ENCODE measurements at regions not wholly inside any gene's neighbourhood (a gene's known extent, or its start where the extent isn't known, plus 50 kb on each side); places are given as distances from the start of the nearest gene placed in this dataset.

GRCh38 chr4:110710070-110710469, 87.2 kb upstream of the PITX2 start:
- DNase-seq = no peak
- no peaks in the 10 kb centered on the region for H3K4me1 ChIP-seq
- no peaks in the 10 kb centered on the region for H3K9me3 ChIP-seq
- 42% methylated on average over 2 of the region's 2 CpGs for WGBS (ENCODE audit: insufficient coverage, low coverage, low lambda C conversion rate, missing lambda C conversion rate)
- no peak overlapping the region for H3K4me3 ChIP-seq
- TF ChIP-seq POLR2A (IDR thresholded peaks at IDR 0.05) = no peak
- TF ChIP-seq CTCF (IDR thresholded peaks at IDR 0.05) = no peak
- H3K36me3 ChIP-seq = no peaks in the 10 kb centered on the region
- ATAC-seq = no peak
- H3K27ac ChIP-seq = no peak overlapping the region
- no peaks in the 10 kb centered on the region for H3K27me3 ChIP-seq
- intact Hi-C loops (cut with DNase I) = no loop called here

DNA sequence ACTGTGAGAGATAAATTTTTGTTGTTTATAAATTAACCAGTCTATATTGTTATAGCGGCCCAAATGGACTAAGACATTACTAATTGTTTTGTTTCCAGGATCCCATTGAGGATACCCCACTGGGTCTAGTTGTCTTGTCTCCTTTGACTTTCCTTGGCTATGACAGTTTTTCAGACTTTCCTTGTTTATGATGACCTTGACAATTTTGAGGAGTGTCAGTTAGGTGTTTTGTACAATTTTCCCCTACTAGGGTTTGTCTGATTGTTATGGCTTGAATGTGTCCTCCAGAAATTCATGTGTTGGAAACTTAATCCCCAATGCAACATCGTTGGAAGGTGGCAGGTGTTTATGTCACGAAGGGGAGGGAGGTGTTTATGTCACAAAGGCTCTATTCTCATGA, 89.6 kb upstream of the PITX2 start:
- H3K4me3 ChIP-seq = no peak overlapping the region
- H3K4me1 ChIP-seq = no peaks in the 10 kb centered on the region
- no peaks in the 10 kb centered on the region for H3K36me3 ChIP-seq
- intact Hi-C loops (cut with DNase I) = no loop called here
- WGBS (ENCODE audit: insufficient coverage, low coverage, low lambda C conversion rate, missing lambda C conversion rate) = 50% methylated on average over 3 of the region's 3 CpGs
- DNase-seq (no peak), ATAC-seq (no peak)
- H3K9me3 ChIP-seq = no peaks in the 10 kb centered on the region
- H3K27ac ChIP-seq = no peak overlapping the region
- no peaks in the 10 kb centered on the region for H3K27me3 ChIP-seq
- TF ChIP-seq CTCF (IDR thresholded peaks at IDR 0.05) (no peak), POLR2A (IDR thresholded peaks at IDR 0.05) (no peak)

DNA sequence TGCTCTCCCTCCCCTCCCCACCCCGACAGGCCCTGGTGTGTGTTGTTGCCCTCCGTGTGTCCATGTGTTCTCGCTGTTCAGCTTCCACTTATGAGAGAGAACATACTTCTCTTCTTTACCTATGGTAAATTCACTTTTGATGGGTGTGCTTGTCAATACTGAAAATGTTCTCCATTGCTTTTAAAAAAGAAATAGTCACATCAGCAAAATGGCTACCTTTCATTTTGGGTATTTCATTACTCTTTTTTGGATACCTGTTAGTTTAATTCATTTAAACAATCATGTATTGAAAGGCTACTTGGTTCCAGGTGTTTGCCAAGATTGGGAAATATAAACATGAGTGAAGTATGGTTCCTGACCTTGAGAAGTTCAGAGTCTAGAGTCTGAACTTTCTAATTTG, 107.4 kb upstream of the PITX2 start:
- no peaks in the 10 kb centered on the region for H3K4me1 ChIP-seq
- no peak overlapping the region for H3K27ac ChIP-seq
- TF ChIP-seq CTCF (IDR thresholded peaks at IDR 0.05) (no peak), POLR2A (IDR thresholded peaks at IDR 0.05) (no peak)
- WGBS (ENCODE audit: insufficient coverage, low coverage, low lambda C conversion rate, missing lambda C conversion rate) = 21% methylated on average over 3 of the region's 3 CpGs
- no peaks in the 10 kb centered on the region for H3K27me3 ChIP-seq
- peak in 1 of 4 donors; percentile 24 for ATAC-seq
- H3K9me3 ChIP-seq = no peaks in the 10 kb centered on the region
- no peaks in the 10 kb centered on the region for H3K36me3 ChIP-seq
- H3K4me3 ChIP-seq = no peak overlapping the region
- intact Hi-C loops (cut with DNase I) = no loop called here
- no peak for DNase-seq

DNA sequence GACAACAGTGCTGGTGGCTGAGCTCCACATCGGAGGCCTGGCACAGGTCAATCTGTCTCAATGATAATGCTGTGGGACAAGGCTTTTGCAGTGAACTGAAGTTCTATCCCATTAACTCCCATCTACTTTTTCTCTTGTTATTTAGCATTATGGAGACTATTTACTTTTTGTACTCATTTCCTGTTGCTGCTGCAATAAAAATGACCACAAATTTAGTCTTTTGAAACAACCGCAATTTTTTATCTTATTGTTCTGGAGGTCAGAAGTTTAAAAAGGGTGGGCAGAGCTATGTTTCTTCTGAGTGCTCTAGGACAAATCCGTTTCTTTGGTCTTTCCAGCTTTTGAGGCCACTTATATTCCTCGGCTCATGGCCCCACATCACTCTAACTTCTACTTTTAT, 111.0 kb upstream of the PITX2 start:
- Histone ChIP-seq H3K36me3 (no peaks in the 10 kb centered on the region), H3K4me3 (no peak overlapping the region), H3K27ac (no peak overlapping the region), H3K4me1 (no peaks in the 10 kb centered on the region), H3K27me3 (no peaks in the 10 kb centered on the region), H3K9me3 (no peaks in the 10 kb centered on the region)
- TF ChIP-seq CTCF (IDR thresholded peaks at IDR 0.05) (no peak), POLR2A (IDR thresholded peaks at IDR 0.05) (no peak)
- ATAC-seq = no peak
- no peak for DNase-seq
- intact Hi-C loops (cut with DNase I) = no loop called here
- WGBS (ENCODE audit: insufficient coverage, low coverage, low lambda C conversion rate, missing lambda C conversion rate) = 58% methylated on average over 4 of the region's 4 CpGs

DNA sequence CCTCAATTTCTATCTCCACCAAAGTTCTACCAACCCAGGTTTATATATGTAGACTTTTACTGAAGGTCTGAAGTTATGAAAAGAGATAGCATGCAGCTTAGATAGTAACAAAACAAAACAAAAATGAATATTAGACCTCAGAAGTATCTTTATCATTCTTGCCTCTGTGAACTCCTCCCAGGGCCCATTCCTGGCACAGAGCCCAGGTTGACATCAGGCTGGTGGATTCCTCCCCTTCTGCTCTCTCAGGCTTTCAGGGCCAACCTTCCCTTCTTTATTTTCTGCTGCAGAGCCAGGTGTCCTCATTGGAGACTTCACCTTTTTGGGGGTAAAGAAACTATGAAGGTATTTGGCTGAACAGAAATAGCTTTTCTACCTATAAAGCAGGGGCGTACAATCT, 112.8 kb upstream of the PITX2 start:
- Histone ChIP-seq H3K4me3 (no peak overlapping the region), H3K27ac (no peak overlapping the region), H3K27me3 (no peaks in the 10 kb centered on the region), H3K9me3 (no peaks in the 10 kb centered on the region), H3K36me3 (no peaks in the 10 kb centered on the region), H3K4me1 (no peaks in the 10 kb centered on the region)
- intact Hi-C loops (cut with DNase I) = no loop called here
- no peak for TF ChIP-seq CTCF (IDR thresholded peaks at IDR 0.05)
- no peak for TF ChIP-seq POLR2A (IDR thresholded peaks at IDR 0.05)
- peak in 1 of 3 donors; percentile 10 for DNase-seq
- ATAC-seq = no peak
- 36% methylated on average over 1 of the region's 1 CpG for WGBS (ENCODE audit: insufficient coverage, low coverage, low lambda C conversion rate, missing lambda C conversion rate)

Data from right lobe of liver (tissue), 6 donors.